Gastrocnemius medialis (tissue), 4 donors: ENCODE measurements at regions not wholly inside any gene's neighbourhood (a gene's known extent, or its start where the extent isn't known, plus 50 kb on each side); places are given as distances from the start of the nearest gene placed in this dataset.
A peak's percentile ranks its signal among the peaks of the same experiment; 100 is the strongest.

Source experiments
- ATAC-seq, 2 donors: fragments of 150-250 bp; one replicate each; pipeline ENCODE4 v1.9.1; 2016
- DNase-seq, 2 donors: peaks; one replicate each; pipeline ENCODE4 v3.0.0-alpha.2; 2019
- H3K27ac ChIP-seq, 4 donors: fragments of 200-600 bp; sonication (generic); 1 replicate in 1 of 4; 2 replicates in 3 of 4; pipeline ENCODE4 v1.5.1; 2016 to 2018; ENCODE audit warnings: mild to moderate bottlenecking in 2 of 4, moderate library complexity in 1 of 4
- H3K27me3 ChIP-seq, 3 donors: fragments of 200-600 bp; sonication (generic) in 2 of 3; 1 replicate in 1 of 3; 2 replicates in 2 of 3; pipeline versions ENCODE4 v1.5.1 to v1.6.0; 2016 to 2019; ENCODE audit warnings: mild to moderate bottlenecking in 1 of 3, moderate library complexity in 1 of 3
- H3K36me3 ChIP-seq, 2 donors: fragments of 200-600 bp; sonication (generic) in 1 of 2; one replicate each; pipeline ENCODE4 v1.5.1; 2017 to 2018
- H3K4me1 ChIP-seq, 2 donors: fragments of 200-600 bp; sonication (generic) in 1 of 2; one replicate each; pipeline ENCODE4 v1.5.1; 2016 to 2017; ENCODE audit warnings: mild to moderate bottlenecking in 2 of 2
- H3K4me3 ChIP-seq, 4 donors: fragments of 200-600 bp; sonication (generic) in 3 of 4; 1 replicate in 1 of 4; 2 replicates in 3 of 4; pipeline ENCODE4 v1.5.1; 2016 to 2019; ENCODE audit warnings: mild to moderate bottlenecking in 2 of 4
- H3K9me3 ChIP-seq, 3 donors: fragments of 200-600 bp; sonication (generic) in 2 of 3; 1 replicate in 1 of 3; 2 replicates in 2 of 3; pipeline ENCODE4 v1.5.1; 2016 to 2019
- CTCF ChIP-seq, 5 experiments: fragments of 450-650 bp in 3 of 5; fragments of 200-600 bp in 2 of 5; sonication (generic) in 2 of 5; IDR thresholded peaks in 4 of 5; conservative IDR thresholded peaks in 1 of 5; 1 replicate in 4 of 5; 2 replicates in 1 of 5; pipeline ENCODE4 v1.5.1; 2016 to 2019; ENCODE audit warnings: antibody characterized with exemption in 5 of 5, mild to moderate bottlenecking in 3 of 5, moderate library complexity in 3 of 5
- POLR2A ChIP-seq, 2 donors: fragments of 450-650 bp; IDR thresholded peaks; one replicate each; pipeline ENCODE4 v1.6.1; 2017; ENCODE audit warnings: antibody characterized with exemption in 2 of 2, mild to moderate bottlenecking in 2 of 2, moderate library complexity in 2 of 2
- in situ Hi-C, 4 donors: fragments of 200-750 bp; cut with MboI; loops; one replicate each; pipeline versions ENCODE4 v1.15.0 to v1.8.0; 2017; ENCODE audit warnings: low sequenced_read_pairs in 4 of 4
- intact Hi-C: fragments of 100-400 bp; cut with DNase I; formaldehyde crosslinking; loops from one replicate; pipeline ENCODE4 v1.15.1; 2023; ENCODE audit warnings: low total_unique reads

- intact Hi-C loops (loop anchor here (10.0 kb wide), 2 partner anchors 176 to 246 kb away; no protein-coding TSS in a partner anchor), in situ Hi-C loops (loop anchor here in 1 of 4 donors (25.0 kb wide), 1 partner anchor 544 kb away; no protein-coding TSS in a partner anchor)
- TF ChIP-seq CTCF (IDR thresholded peaks at IDR 0.05 in 4 of 5, conservative IDR thresholded peaks at IDR 0.05 in 1 of 5) (no peak), POLR2A (IDR thresholded peaks at IDR 0.05) (no peak)
Measured at GRCh38 chr6:168968801-168969200, 284.8 kb downstream of the THBS2 start.

GRCh38 chr6:168968228-168968627 lies 285.4 kb downstream of the THBS2 start:
- no peaks in the 10 kb centered on the region for H3K27me3 ChIP-seq
- H3K27ac ChIP-seq, result no peak overlapping the region
- peak; percentile 87 to 97 for ATAC-seq
- no peaks in the 10 kb centered on the region for H3K9me3 ChIP-seq
- TF ChIP-seq CTCF (IDR thresholded peaks at IDR 0.05 in 4 of 5, conservative IDR thresholded peaks at IDR 0.05 in 1 of 5), result no peak
- no peak for TF ChIP-seq POLR2A (IDR thresholded peaks at IDR 0.05)
- H3K4me3 ChIP-seq, result no peak overlapping the region
- DNase-seq, result peak; percentile 47 to 49
- in situ Hi-C loops, result loop anchor here in 1 of 4 donors (25.0 kb wide), 1 partner anchor 544 kb away; no protein-coding TSS in a partner anchor
- H3K36me3 ChIP-seq, result no peaks in the 10 kb centered on the region
- intact Hi-C loops, result loop anchor here (10.0 kb wide), 2 partner anchors 177 to 247 kb away; no protein-coding TSS in a partner anchor
- H3K4me1 ChIP-seq, result peaks cover 6 to 13% of the 10 kb centered on the region in 2 donors

More at GRCh38 chr6:168968801-168969200, 284.8 kb downstream of the THBS2 start:
- Histone ChIP-seq H3K36me3 (no peaks in the 10 kb centered on the region), H3K9me3 (no peaks in the 10 kb centered on the region), H3K27ac (no peak overlapping the region), H3K4me1 (peaks cover 6 to 13% of the 10 kb centered on the region in 2 donors), H3K27me3 (no peaks in the 10 kb centered on the region), H3K4me3 (no peak overlapping the region)
- ATAC-seq, result no peak
- DNase-seq, result no peak

GRCh38 chr6:168967281-168967925 lies 286.2 kb downstream of the THBS2 start:
- in situ Hi-C loops, result loop anchor here in 1 of 4 donors (25.0 kb wide), 1 partner anchor 545 kb away; no protein-coding TSS in a partner anchor
- Histone ChIP-seq H3K27ac (no peak overlapping the region), H3K27me3 (no peaks in the 10 kb centered on the region), H3K4me3 (no peak overlapping the region), H3K9me3 (no peaks in the 10 kb centered on the region), H3K4me1 (peaks cover 6 to 13% of the 10 kb centered on the region in 2 donors), H3K36me3 (no peaks in the 10 kb centered on the region)
- no peak for DNase-seq
- intact Hi-C loops, result loop anchor here (10.0 kb wide), 2 partner anchors 177 to 247 kb away; no protein-coding TSS in a partner anchor
- TF ChIP-seq CTCF (IDR thresholded peaks at IDR 0.05 in 4 of 5, conservative IDR thresholded peaks at IDR 0.05 in 1 of 5) (no peak), POLR2A (IDR thresholded peaks at IDR 0.05) (no peak)
- ATAC-seq, result no peak

GRCh38 chr6:168964138-168964835 lies 289.4 kb downstream of the THBS2 start:
- in situ Hi-C loops, result loop anchor here in 1 of 4 donors (25.0 kb wide), 1 partner anchor 548 kb away; no protein-coding TSS in a partner anchor
- no peaks in the 10 kb centered on the region for H3K36me3 ChIP-seq
- no peaks in the 10 kb centered on the region for H3K9me3 ChIP-seq
- H3K27ac ChIP-seq, result no peak overlapping the region
- intact Hi-C loops, result loop anchor here (10.0 kb wide), 2 partner anchors 181 to 251 kb away; no protein-coding TSS in a partner anchor
- H3K4me3 ChIP-seq, result no peak overlapping the region
- TF ChIP-seq POLR2A (IDR thresholded peaks at IDR 0.05), result no peak
- no peak for TF ChIP-seq CTCF (IDR thresholded peaks at IDR 0.05 in 4 of 5, conservative IDR thresholded peaks at IDR 0.05 in 1 of 5)
- ATAC-seq, result no peak
- no peaks in the 10 kb centered on the region for H3K27me3 ChIP-seq
- no peak for DNase-seq
- peaks cover 19 to 24% of the 10 kb centered on the region in 2 donors for H3K4me1 ChIP-seq
